Neural crest cell (in vitro differentiated cells): ENCODE measurements at regions not wholly inside any gene's neighbourhood (a gene's known extent, or its start where the extent isn't known, plus 50 kb on each side); places are given as distances from the start of the nearest gene placed in this dataset.

Source experiments
- DNase-seq: peaks from one replicate; pipeline ENCODE4 v3.0.0; 2021; ENCODE audit warnings: low read depth, mixed read lengths, low spot score
- H3K27ac Mint-ChIP-seq: one replicate; pipeline ENCODE4 v1.8.0; 2021; ENCODE audit warnings: mild to moderate bottlenecking, mixed read lengths; ENCODE audit not compliant: unreplicated experiment
- H3K27me3 Mint-ChIP-seq: 2 replicates; pipeline ENCODE4 v1.8.0; 2021; ENCODE audit warnings: low read depth, mild to moderate bottlenecking, mixed read lengths
- H3K36me3 Mint-ChIP-seq: 2 replicates; pipeline ENCODE4 v1.8.0; 2021; ENCODE audit warnings: low read depth, mild to moderate bottlenecking, mixed read lengths
- H3K4me1 Mint-ChIP-seq: 2 replicates; pipeline ENCODE4 v1.8.0; 2021; ENCODE audit warnings: mixed read lengths
- H3K4me3 Mint-ChIP-seq: one replicate; pipeline ENCODE4 v1.8.0; 2021; ENCODE audit warnings: mild to moderate bottlenecking, mixed read lengths
- H3K9me3 Mint-ChIP-seq: 2 replicates; pipeline ENCODE4 v1.8.0; 2021; ENCODE audit warnings: mixed read lengths
- TF ChIP-seq, protein P1 (sequence below): fragments of 200-600 bp; sonication (generic); conservative IDR thresholded peaks from 2 replicates; pipeline ENCODE4 v1.5.0; 2021; ENCODE audit warnings: antibody characterized with exemption, mild to moderate bottlenecking

DNA sequence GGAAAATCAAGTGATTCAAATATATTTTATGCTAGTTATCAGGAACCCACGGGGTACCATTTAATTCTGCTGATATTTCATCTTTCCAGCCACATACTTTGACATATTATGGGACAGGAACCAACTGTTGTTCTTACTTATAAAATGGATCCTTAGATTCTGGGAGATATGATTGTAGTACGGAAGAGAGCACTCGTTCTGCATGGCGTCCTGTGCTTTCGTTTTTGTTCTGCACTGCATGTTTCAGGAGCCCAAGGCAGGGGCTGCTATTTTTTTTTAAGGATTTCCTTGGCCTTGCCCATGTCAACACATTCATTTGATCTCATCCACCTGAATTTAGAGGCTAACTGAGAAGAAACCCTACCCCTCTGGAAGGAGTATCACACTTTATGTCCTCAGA lies 245.5 kb upstream of the TLL1 start:
- Mint-ChIP-seq H3K27ac (no peak overlapping the region), H3K27me3 (no peaks in the 10 kb centered on the region), H3K9me3 (no peaks in the 10 kb centered on the region), H3K36me3 (no peaks in the 10 kb centered on the region), H3K4me3 (no peak overlapping the region), H3K4me1 (peaks cover 15% of the 10 kb centered on the region)
- TF ChIP-seq, protein P1, sequence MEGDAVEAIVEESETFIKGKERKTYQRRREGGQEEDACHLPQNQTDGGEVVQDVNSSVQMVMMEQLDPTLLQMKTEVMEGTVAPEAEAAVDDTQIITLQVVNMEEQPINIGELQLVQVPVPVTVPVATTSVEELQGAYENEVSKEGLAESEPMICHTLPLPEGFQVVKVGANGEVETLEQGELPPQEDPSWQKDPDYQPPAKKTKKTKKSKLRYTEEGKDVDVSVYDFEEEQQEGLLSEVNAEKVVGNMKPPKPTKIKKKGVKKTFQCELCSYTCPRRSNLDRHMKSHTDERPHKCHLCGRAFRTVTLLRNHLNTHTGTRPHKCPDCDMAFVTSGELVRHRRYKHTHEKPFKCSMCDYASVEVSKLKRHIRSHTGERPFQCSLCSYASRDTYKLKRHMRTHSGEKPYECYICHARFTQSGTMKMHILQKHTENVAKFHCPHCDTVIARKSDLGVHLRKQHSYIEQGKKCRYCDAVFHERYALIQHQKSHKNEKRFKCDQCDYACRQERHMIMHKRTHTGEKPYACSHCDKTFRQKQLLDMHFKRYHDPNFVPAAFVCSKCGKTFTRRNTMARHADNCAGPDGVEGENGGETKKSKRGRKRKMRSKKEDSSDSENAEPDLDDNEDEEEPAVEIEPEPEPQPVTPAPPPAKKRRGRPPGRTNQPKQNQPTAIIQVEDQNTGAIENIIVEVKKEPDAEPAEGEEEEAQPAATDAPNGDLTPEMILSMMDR: no peak
- DNase-seq: no peak

DNA sequence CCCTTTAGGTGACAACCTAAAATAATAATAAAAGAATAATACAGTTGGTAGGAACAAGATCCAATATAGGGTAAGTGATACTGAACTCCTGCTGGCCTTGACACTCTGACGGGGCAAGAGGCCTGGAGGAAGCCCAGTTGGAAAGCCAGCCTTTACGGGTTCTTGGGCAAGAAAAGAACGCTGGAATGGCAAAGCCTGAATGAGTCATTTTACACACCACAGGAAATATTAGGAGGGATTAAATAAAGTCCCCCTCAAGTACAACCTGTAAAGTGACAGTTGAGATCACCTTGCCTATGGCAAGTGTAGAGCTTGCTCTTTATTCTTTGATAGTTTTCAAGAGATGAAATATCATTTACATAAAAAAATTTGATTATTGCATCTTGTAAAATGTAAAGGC lies 244.5 kb upstream of the TLL1 start:
- no peaks in the 10 kb centered on the region for H3K36me3 Mint-ChIP-seq
- peaks cover 17% of the 10 kb centered on the region for H3K4me1 Mint-ChIP-seq
- TF ChIP-seq, protein P1: no peak
- no peaks in the 10 kb centered on the region for H3K27me3 Mint-ChIP-seq
- no peaks in the 10 kb centered on the region for H3K9me3 Mint-ChIP-seq
- DNase-seq: no peak
- H3K27ac Mint-ChIP-seq: no peak overlapping the region
- no peak overlapping the region for H3K4me3 Mint-ChIP-seq

DNA sequence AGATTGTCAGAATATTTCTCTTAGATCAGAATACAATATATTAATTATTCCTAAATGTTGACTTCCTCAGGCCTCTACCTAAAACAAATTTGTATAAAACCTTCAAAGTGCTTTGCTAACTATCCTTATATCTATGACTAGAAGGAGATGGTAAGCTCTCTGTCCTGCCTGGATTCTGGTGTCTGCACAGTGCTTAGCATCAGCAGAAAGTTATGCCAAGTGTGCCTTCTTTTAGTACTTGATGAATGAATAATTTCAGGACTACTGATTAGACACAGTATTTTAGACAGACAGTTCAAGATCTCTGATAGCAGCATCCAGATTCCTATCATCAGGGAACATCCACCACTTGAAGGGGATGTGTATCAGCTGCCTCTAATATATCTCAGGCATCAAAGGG lies 242.4 kb upstream of the TLL1 start:
- peaks cover 17% of the 10 kb centered on the region for H3K4me1 Mint-ChIP-seq
- no peak overlapping the region for H3K27ac Mint-ChIP-seq
- H3K27me3 Mint-ChIP-seq: no peaks in the 10 kb centered on the region
- H3K4me3 Mint-ChIP-seq: no peak overlapping the region
- no peak for DNase-seq
- no peaks in the 10 kb centered on the region for H3K36me3 Mint-ChIP-seq
- H3K9me3 Mint-ChIP-seq: no peaks in the 10 kb centered on the region
- TF ChIP-seq, protein P1: no peak

DNA sequence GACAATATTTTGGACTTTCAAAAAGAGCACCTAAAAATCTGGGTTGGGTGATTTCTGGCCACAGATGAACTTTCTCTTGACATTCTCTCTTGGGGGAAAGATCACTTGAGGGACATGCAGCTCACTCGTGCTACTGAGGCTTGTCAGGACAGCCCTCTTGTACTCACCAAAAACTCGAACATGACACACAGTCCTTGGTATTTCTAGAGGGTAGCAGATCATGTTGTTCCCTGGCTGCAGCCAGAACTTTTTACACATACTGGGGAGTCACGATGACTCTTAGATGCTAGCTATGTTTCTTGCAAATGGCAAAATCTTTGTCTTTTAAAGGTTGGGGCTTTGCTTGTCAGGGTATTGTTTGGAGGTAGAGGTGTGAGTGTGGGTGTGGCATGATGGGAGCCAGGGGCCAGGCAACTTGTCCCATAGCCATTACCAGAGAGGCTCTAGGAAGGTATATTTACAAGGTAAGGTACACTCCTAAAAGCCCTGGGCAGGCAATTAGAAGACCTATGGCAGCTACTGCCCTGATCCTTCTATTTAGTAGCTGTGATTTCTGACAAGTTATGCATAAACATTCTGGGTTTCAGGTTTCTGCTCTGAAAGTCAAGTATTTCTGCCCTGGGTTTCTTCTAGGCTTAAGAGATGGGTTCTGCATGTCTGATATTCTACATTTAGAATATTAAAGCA lies 241.7 kb upstream of the TLL1 start:
- Mint-ChIP-seq H3K4me3 (no peak overlapping the region), H3K36me3 (no peaks in the 10 kb centered on the region), H3K27ac (no peak overlapping the region), H3K27me3 (no peaks in the 10 kb centered on the region), H3K4me1 (peaks cover 17% of the 10 kb centered on the region), H3K9me3 (peaks cover 3% of the 10 kb centered on the region)
- no peak for DNase-seq
- TF ChIP-seq, protein P1: no peak

DNA sequence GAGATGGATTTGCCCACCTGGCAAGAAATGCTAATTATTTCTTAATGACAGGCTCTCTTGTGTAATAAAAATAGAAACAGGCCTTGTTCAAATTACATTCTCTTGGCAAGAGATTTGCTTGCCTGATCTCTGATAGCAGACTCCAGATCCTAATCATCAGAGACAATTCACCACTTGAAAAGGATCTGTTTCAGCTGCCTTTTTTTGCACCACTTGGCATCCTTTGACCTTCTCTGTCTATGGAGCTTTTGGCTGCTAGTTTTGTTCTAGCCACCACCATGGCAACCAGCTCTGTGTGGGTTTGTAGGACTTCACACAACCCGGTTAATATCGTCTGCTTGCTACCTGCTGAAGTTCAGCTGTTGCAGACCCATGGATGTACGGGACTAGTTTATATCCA lies 241.1 kb upstream of the TLL1 start:
- TF ChIP-seq, protein P1: no peak
- H3K27ac Mint-ChIP-seq: peak overlapping the region; percentile 32
- H3K36me3 Mint-ChIP-seq: no peaks in the 10 kb centered on the region
- H3K9me3 Mint-ChIP-seq: peaks cover 5% of the 10 kb centered on the region
- no peaks in the 10 kb centered on the region for H3K27me3 Mint-ChIP-seq
- peaks cover 17% of the 10 kb centered on the region for H3K4me1 Mint-ChIP-seq
- no peak overlapping the region for H3K4me3 Mint-ChIP-seq
- no peak for DNase-seq
